ENCODE measurements at regions not wholly inside any gene's neighbourhood (a gene's known extent, or its start where the extent isn't known, plus 50 kb on each side); places are given as distances from the start of the nearest gene placed in this dataset.

DNA sequence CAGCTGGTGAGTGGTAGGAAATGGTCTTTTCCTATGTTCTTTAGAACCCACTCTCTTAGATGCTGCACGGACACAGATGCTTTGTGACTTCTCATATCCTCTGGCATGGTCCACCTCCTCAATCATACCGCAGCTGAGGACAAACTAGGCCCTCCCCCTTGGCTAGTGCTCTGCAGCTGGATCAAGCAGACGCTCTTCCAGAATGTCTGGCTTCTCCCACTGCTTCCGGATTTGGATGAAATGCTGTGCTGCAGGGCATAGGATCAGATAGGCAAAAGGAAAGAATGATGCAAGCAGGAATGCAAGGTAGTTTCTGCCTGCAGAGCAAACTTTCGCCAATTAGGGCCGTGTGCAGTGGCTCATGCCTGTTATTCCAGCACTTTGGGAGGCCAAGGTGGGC, 75.7 kb upstream of the SLC4A7 start:
- no peak for TF ChIP-seq SP1 (IDR thresholded peaks at IDR 0.05; ENCODE audit: low read depth, low read length)
- TF ChIP-seq, protein P1, sequence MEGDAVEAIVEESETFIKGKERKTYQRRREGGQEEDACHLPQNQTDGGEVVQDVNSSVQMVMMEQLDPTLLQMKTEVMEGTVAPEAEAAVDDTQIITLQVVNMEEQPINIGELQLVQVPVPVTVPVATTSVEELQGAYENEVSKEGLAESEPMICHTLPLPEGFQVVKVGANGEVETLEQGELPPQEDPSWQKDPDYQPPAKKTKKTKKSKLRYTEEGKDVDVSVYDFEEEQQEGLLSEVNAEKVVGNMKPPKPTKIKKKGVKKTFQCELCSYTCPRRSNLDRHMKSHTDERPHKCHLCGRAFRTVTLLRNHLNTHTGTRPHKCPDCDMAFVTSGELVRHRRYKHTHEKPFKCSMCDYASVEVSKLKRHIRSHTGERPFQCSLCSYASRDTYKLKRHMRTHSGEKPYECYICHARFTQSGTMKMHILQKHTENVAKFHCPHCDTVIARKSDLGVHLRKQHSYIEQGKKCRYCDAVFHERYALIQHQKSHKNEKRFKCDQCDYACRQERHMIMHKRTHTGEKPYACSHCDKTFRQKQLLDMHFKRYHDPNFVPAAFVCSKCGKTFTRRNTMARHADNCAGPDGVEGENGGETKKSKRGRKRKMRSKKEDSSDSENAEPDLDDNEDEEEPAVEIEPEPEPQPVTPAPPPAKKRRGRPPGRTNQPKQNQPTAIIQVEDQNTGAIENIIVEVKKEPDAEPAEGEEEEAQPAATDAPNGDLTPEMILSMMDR (IDR thresholded peaks at IDR 0.05; ENCODE audit: control extremely low read depth in 1 of 3, insufficient read depth in 1 of 3, low read depth in 1 of 3, low read length in 3 of 3), result no peak
- TF ChIP-seq, protein P2, sequence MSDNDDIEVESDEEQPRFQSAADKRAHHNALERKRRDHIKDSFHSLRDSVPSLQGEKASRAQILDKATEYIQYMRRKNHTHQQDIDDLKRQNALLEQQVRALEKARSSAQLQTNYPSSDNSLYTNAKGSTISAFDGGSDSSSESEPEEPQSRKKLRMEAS (IDR thresholded peaks at IDR 0.05), result no peak
- no peak for TF ChIP-seq GABPA (IDR thresholded peaks at IDR 0.05; ENCODE audit: borderline replicate concordance, insufficient read depth, low read length)
- TF ChIP-seq MAFK (IDR thresholded peaks at IDR 0.05; ENCODE audit: low read depth, low read length), result no peak
- TF ChIP-seq EGR1 (IDR thresholded peaks at IDR 0.05; ENCODE audit: borderline replicate concordance, low read depth, low read length), result no peak
- TF ChIP-seq YY1 (IDR thresholded peaks at IDR 0.05; ENCODE audit: low read depth, low read length), result no peak
- TF ChIP-seq HDAC2 (IDR thresholded peaks at IDR 0.05; ENCODE audit: borderline replicate concordance in 1 of 2, low read depth in 2 of 2, low read length in 2 of 2), result no peak
- no peak for TF ChIP-seq POLR2AphosphoS5 (IDR thresholded peaks at IDR 0.05; ENCODE audit: low read depth, low read length)
- TF ChIP-seq POLR2A (IDR thresholded peaks at IDR 0.05; ENCODE audit: control extremely low read depth in 1 of 2, low read depth in 2 of 2, low read length in 2 of 2), result no peak
- no peak for TF ChIP-seq NRF1 (IDR thresholded peaks at IDR 0.05; ENCODE audit: low read depth, low read length)
- no peak for TF ChIP-seq SP2 (IDR thresholded peaks at IDR 0.05; ENCODE audit: low read length)
- no peak for TF ChIP-seq KDM5A (IDR thresholded peaks at IDR 0.05; ENCODE audit: low read length)

Measured in H1 (cell line).